Activated T-cell treated with anti-CD3 and anti-CD28 coated beads, Interleukin-2, amount 50 U/mL, for 72 hours (primary cell): ENCODE measurements at regions not wholly inside any gene's neighbourhood (a gene's known extent, or its start where the extent isn't known, plus 50 kb on each side); places are given as distances from the start of the nearest gene placed in this dataset.

Source experiments
- ATAC-seq, 2 donors: fragments of 150-1000 bp; cut with Tn5 transposase; replicated peaks in 1 of 2; 2 replicates each; pipeline ENCODE4 v1.10.0; 2021; ENCODE audit warnings: moderate library complexity in 2 of 2, mild to moderate bottlenecking in 1 of 2
- DNase-seq, 2 donors: peaks; one replicate each; pipeline ENCODE4 v3.0.0; 2021 to 2022; ENCODE audit warnings: mixed read lengths in 1 of 2
- H3K27ac Mint-ChIP-seq: one replicate; pipeline ENCODE4 v1.8.0; 2022; ENCODE audit warnings: mild to moderate bottlenecking, moderate library complexity, mixed read lengths
- H3K27me3 Mint-ChIP-seq: one replicate; pipeline ENCODE4 v1.8.0; 2022; ENCODE audit warnings: low read depth, mixed read lengths
- H3K36me3 Mint-ChIP-seq, 2 donors: one replicate each; pipeline ENCODE4 v1.8.0; 2022; ENCODE audit warnings: mixed read lengths in 2 of 2, mild to moderate bottlenecking in 1 of 2; ENCODE audit not compliant: insufficient read depth in 2 of 2
- H3K4me1 Mint-ChIP-seq: one replicate; pipeline ENCODE4 v1.8.0; 2022; ENCODE audit warnings: low read depth, mixed read lengths
- H3K4me3 Mint-ChIP-seq, 2 donors: one replicate each; pipeline ENCODE4 v1.8.0; 2022; ENCODE audit warnings: mild to moderate bottlenecking in 2 of 2, mixed read lengths in 2 of 2, moderate library complexity in 2 of 2
- H3K9me3 Mint-ChIP-seq, 2 donors: one replicate each; pipeline ENCODE4 v1.8.0; 2022; ENCODE audit warnings: mixed read lengths in 2 of 2

- Mint-ChIP-seq H3K4me3 (no peak overlapping the region), H3K27ac (no peak overlapping the region), H3K4me1 (no peaks in the 10 kb centered on the region), H3K27me3 (no peaks in the 10 kb centered on the region), H3K36me3 (no peaks in the 10 kb centered on the region), H3K9me3 (no peaks in the 10 kb centered on the region)
- ATAC-seq (no peak), DNase-seq (no peak)
Measured at GRCh38 chr7:118053353-118053752, 130.6 kb upstream of the LSM8 start.

- Mint-ChIP-seq H3K9me3 (no peaks in the 10 kb centered on the region), H3K27ac (no peak overlapping the region), H3K4me1 (no peaks in the 10 kb centered on the region), H3K27me3 (no peaks in the 10 kb centered on the region), H3K4me3 (no peak overlapping the region), H3K36me3 (no peaks in the 10 kb centered on the region)
- DNase-seq = no peak
- no peak for ATAC-seq
Measured at GRCh38 chr7:118054529-118054928, 129.4 kb upstream of the LSM8 start.

- no peaks in the 10 kb centered on the region for H3K36me3 Mint-ChIP-seq
- no peak overlapping the region for H3K4me3 Mint-ChIP-seq
- DNase-seq (no peak), ATAC-seq (no peak)
- H3K27me3 Mint-ChIP-seq = no peaks in the 10 kb centered on the region
- no peak overlapping the region for H3K27ac Mint-ChIP-seq
- H3K4me1 Mint-ChIP-seq = no peaks in the 10 kb centered on the region
- peaks cover 0 to 2% of the 10 kb centered on the region in 2 donors for H3K9me3 Mint-ChIP-seq
Measured at GRCh38 chr7:118055647-118056046, 128.3 kb upstream of the LSM8 start.

GRCh38 chr7:118057404-118057803 lies 126.6 kb upstream of the LSM8 start:
- DNase-seq (peak; percentile 1 to 13), ATAC-seq (peak in 1 of 2 donors; percentile 87)
- Mint-ChIP-seq H3K36me3 (no peaks in the 10 kb centered on the region), H3K9me3 (peaks cover 0 to 2% of the 10 kb centered on the region in 2 donors), H3K27ac (no peak overlapping the region), H3K27me3 (no peaks in the 10 kb centered on the region), H3K4me3 (peak overlapping the region in 1 of 2 donors; percentile 10), H3K4me1 (no peaks in the 10 kb centered on the region)

GRCh38 chr7:118059209-118059608 lies 124.8 kb upstream of the LSM8 start:
- Mint-ChIP-seq H3K4me1 (no peaks in the 10 kb centered on the region), H3K36me3 (no peaks in the 10 kb centered on the region), H3K4me3 (peak overlapping the region in 1 of 2 donors; percentile 17), H3K27ac (peak overlapping the region; percentile 38), H3K27me3 (no peaks in the 10 kb centered on the region), H3K9me3 (peaks cover 0 to 2% of the 10 kb centered on the region in 2 donors)
- peak in 1 of 2 donors; percentile 38 for DNase-seq
- peak; percentile 56 to 79 for ATAC-seq

GRCh38 chr7:118060692-118061091 lies 123.3 kb upstream of the LSM8 start:
- no peaks in the 10 kb centered on the region for H3K36me3 Mint-ChIP-seq
- ATAC-seq = no peak
- no peaks in the 10 kb centered on the region for H3K4me1 Mint-ChIP-seq
- H3K27me3 Mint-ChIP-seq = no peaks in the 10 kb centered on the region
- H3K27ac Mint-ChIP-seq = no peak overlapping the region
- peaks cover 0 to 2% of the 10 kb centered on the region in 2 donors for H3K9me3 Mint-ChIP-seq
- no peak for DNase-seq
- H3K4me3 Mint-ChIP-seq = no peak overlapping the region

- no peak for DNase-seq
- H3K4me3 Mint-ChIP-seq = no peak overlapping the region
- ATAC-seq = no peak
- H3K27ac Mint-ChIP-seq = no peak overlapping the region
- peaks cover 0 to 2% of the 10 kb centered on the region in 2 donors for H3K9me3 Mint-ChIP-seq
- H3K36me3 Mint-ChIP-seq = no peaks in the 10 kb centered on the region
- H3K4me1 Mint-ChIP-seq = no peaks in the 10 kb centered on the region
- H3K27me3 Mint-ChIP-seq = no peaks in the 10 kb centered on the region
Measured at GRCh38 chr7:118061386-118061785, 122.6 kb upstream of the LSM8 start.

GRCh38 chr7:118072893-118073674 lies 110.9 kb upstream of the LSM8 start:
- no peaks in the 10 kb centered on the region for H3K4me1 Mint-ChIP-seq
- ATAC-seq = peak in 1 of 2 donors; percentile 64
- H3K27ac Mint-ChIP-seq = no peak overlapping the region
- H3K9me3 Mint-ChIP-seq = peaks cover 0 to 2% of the 10 kb centered on the region in 2 donors
- no peak for DNase-seq
- peaks cover 22% of the 10 kb centered on the region for H3K27me3 Mint-ChIP-seq
- H3K4me3 Mint-ChIP-seq = no peak overlapping the region
- no peaks in the 10 kb centered on the region for H3K36me3 Mint-ChIP-seq

GRCh38 chr7:118075936-118076335 lies 108.0 kb upstream of the LSM8 start:
- peaks cover 27% of the 10 kb centered on the region for H3K27me3 Mint-ChIP-seq
- H3K4me3 Mint-ChIP-seq = no peak overlapping the region
- no peak for ATAC-seq

GRCh38 chr7:118076564-118076963 lies 107.4 kb upstream of the LSM8 start:
- Mint-ChIP-seq H3K4me3 (no peak overlapping the region), H3K27me3 (peaks cover 33% of the 10 kb centered on the region), H3K36me3 (no peaks in the 10 kb centered on the region), H3K27ac (no peak overlapping the region), H3K9me3 (peaks cover 0 to 2% of the 10 kb centered on the region in 2 donors), H3K4me1 (peaks cover 9% of the 10 kb centered on the region)
- ATAC-seq (no peak), DNase-seq (no peak)

More at GRCh38 chr7:118075936-118076335, 108.0 kb upstream of the LSM8 start:
- no peak overlapping the region for H3K27ac Mint-ChIP-seq
- H3K9me3 Mint-ChIP-seq = no peaks in the 10 kb centered on the region
- DNase-seq = no peak
- H3K36me3 Mint-ChIP-seq = no peaks in the 10 kb centered on the region
- H3K4me1 Mint-ChIP-seq = peaks cover 4% of the 10 kb centered on the region

GRCh38 chr7:118078015-118078414 lies 105.9 kb upstream of the LSM8 start:
- Mint-ChIP-seq H3K27ac (no peak overlapping the region), H3K27me3 (peaks cover 34% of the 10 kb centered on the region)

GRCh38 chr7:118079369-118079768 lies 104.6 kb upstream of the LSM8 start:
- H3K4me3 Mint-ChIP-seq = no peak overlapping the region
- DNase-seq (no peak), ATAC-seq (no peak)
- no peaks in the 10 kb centered on the region for H3K36me3 Mint-ChIP-seq
- H3K27ac Mint-ChIP-seq = no peak overlapping the region
- peaks cover 16% of the 10 kb centered on the region for H3K4me1 Mint-ChIP-seq
- H3K9me3 Mint-ChIP-seq = peaks cover 0 to 2% of the 10 kb centered on the region in 2 donors
- H3K27me3 Mint-ChIP-seq = peaks cover 44% of the 10 kb centered on the region

More at GRCh38 chr7:118078015-118078414, 105.9 kb upstream of the LSM8 start:
- DNase-seq (no peak), ATAC-seq (no peak)
- H3K4me3 Mint-ChIP-seq = no peak overlapping the region
- H3K9me3 Mint-ChIP-seq = peaks cover 0 to 2% of the 10 kb centered on the region in 2 donors
- H3K4me1 Mint-ChIP-seq = peaks cover 9% of the 10 kb centered on the region
- H3K36me3 Mint-ChIP-seq = no peaks in the 10 kb centered on the region

- H3K27me3 Mint-ChIP-seq = peaks cover 46% of the 10 kb centered on the region
- H3K36me3 Mint-ChIP-seq = no peaks in the 10 kb centered on the region
- peaks cover 0 to 2% of the 10 kb centered on the region in 2 donors for H3K9me3 Mint-ChIP-seq
- DNase-seq (peak; percentile 60 to 63), ATAC-seq (peak; percentile 99)
- H3K4me1 Mint-ChIP-seq = peaks cover 16% of the 10 kb centered on the region
- peak overlapping the region in 1 of 2 donors; percentile 3 for H3K4me3 Mint-ChIP-seq
- peak overlapping the region; percentile 7 for H3K27ac Mint-ChIP-seq
Measured at GRCh38 chr7:118080947-118081346, 103.0 kb upstream of the LSM8 start.

- Mint-ChIP-seq H3K36me3 (no peaks in the 10 kb centered on the region), H3K4me1 (peaks cover 16% of the 10 kb centered on the region), H3K27ac (no peak overlapping the region), H3K27me3 (peaks cover 43% of the 10 kb centered on the region), H3K4me3 (no peak overlapping the region), H3K9me3 (peaks cover 0 to 2% of the 10 kb centered on the region in 2 donors)
- DNase-seq = no peak
- ATAC-seq = no peak
Measured at GRCh38 chr7:118082506-118082905, 101.5 kb upstream of the LSM8 start.
